ENCODE measurements at regions not wholly inside any gene's neighbourhood (a gene's known extent, or its start where the extent isn't known, plus 50 kb on each side); places are given as distances from the start of the nearest gene placed in this dataset.

DNA sequence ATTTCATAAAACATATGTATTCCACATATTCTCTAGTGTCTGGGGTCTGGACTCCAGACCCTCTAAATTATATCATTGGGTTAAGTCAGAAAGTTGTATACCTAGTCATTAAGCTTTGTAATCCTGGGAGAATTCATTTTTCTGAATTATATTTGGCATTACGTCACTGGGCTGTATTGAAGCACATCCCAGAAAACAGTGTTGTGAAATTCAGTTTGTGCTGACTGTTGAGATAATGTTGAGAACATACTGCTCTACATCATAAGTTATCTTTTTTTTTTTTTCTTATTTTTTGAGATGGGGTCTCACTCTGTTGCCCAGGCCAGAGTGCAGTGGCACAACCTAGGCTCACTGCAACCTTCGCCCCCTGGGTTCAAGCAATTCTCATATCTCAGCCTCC, 153.1 kb upstream of the STT3B start:
- TF ChIP-seq, protein P1, sequence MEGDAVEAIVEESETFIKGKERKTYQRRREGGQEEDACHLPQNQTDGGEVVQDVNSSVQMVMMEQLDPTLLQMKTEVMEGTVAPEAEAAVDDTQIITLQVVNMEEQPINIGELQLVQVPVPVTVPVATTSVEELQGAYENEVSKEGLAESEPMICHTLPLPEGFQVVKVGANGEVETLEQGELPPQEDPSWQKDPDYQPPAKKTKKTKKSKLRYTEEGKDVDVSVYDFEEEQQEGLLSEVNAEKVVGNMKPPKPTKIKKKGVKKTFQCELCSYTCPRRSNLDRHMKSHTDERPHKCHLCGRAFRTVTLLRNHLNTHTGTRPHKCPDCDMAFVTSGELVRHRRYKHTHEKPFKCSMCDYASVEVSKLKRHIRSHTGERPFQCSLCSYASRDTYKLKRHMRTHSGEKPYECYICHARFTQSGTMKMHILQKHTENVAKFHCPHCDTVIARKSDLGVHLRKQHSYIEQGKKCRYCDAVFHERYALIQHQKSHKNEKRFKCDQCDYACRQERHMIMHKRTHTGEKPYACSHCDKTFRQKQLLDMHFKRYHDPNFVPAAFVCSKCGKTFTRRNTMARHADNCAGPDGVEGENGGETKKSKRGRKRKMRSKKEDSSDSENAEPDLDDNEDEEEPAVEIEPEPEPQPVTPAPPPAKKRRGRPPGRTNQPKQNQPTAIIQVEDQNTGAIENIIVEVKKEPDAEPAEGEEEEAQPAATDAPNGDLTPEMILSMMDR (IDR thresholded peaks at IDR 0.05; ENCODE audit: low read depth, low read length) = no peak
- H3K4me3 ChIP-seq (ENCODE audit: low read depth, low read length) = no peak overlapping the region

DNA sequence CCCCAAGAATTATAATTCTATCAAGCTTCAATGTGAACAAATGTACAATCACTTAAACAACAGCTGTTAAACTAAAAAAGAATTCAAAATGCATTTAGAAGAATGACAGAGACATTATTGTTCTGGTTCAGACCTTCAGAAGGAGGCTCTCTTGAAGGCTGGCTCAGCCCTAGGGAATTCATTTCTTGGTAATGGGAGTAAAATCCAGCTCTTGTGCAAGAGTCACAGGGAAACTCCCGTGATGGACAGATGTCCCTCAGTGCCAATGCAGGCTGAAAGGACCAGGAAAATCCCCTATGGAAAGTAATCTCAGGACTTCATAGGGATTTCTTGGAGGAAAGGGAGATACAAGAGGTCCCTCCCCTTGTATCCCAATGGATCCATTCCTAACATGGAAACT, 149.9 kb upstream of the STT3B start:
- no peak overlapping the region for H3K4me3 ChIP-seq (ENCODE audit: low read depth, low read length)
- TF ChIP-seq, protein P1 (IDR thresholded peaks at IDR 0.05; ENCODE audit: low read depth, low read length) = no peak

DNA sequence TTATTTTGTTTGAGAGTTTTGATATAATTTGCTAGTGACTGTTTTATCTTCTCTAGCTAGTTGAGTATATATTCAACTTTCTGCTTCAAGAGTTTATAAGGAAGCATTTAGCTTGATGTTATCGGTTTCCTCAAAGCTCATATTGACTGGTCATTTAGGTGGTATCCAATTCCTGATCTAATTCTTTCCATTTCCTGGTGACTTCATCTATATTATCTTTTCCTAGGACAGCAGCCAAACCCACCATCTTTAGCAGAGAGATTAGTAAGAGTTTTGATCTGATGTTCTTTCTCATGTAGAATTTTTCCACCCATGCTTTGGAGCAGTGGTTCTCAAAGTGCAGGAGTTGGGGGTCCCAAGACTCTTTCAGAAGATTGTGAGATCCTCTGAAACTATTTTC, 148.6 kb upstream of the STT3B start:
- H3K4me3 ChIP-seq (ENCODE audit: low read depth, low read length) = no peak overlapping the region
- TF ChIP-seq, protein P1 (IDR thresholded peaks at IDR 0.05; ENCODE audit: low read depth, low read length) = no peak

DNA sequence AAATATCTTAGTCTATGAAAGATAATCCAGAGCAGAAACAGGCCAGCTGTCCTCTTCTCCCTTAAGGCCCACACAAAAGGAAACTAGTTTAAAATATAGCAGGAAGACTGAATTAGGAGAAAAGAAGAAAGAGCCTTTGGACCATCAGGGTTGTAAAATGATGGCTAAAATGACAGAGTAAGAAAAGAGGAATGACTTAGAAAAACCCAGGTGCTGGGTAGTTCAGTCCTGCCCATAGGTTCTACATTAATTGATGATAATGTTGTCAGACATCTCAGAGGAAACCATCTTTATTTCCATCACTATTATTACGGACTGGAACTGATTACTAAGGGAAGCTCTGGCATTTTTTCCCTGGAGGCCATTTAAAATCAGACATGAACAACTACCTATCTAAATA, 142.8 kb upstream of the STT3B start:
- no peak overlapping the region for H3K4me3 ChIP-seq (ENCODE audit: low read depth, low read length)
- TF ChIP-seq, protein P1 (IDR thresholded peaks at IDR 0.05; ENCODE audit: low read depth, low read length) = no peak

DNA sequence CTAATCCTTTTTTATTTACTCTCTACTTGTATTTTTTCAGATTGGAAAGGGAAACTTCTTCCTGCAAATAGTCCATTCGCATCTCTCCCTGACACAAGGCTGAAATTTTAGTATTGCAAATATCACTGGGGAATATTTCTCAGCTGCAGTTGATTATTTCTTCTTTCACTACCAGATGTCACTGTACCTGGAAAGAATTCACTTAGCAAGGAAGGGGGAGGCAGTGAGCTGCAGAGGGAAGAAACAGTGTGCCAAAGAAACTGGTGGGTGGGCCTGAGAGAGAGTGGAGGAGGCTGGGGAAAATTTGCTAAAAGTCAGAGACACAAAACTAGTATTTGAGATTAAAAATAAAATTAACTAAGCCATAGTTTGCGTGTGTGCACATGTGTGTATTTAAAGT, 142.3 kb upstream of the STT3B start:
- TF ChIP-seq, protein P1 (IDR thresholded peaks at IDR 0.05; ENCODE audit: low read depth, low read length) = no peak

DNA sequence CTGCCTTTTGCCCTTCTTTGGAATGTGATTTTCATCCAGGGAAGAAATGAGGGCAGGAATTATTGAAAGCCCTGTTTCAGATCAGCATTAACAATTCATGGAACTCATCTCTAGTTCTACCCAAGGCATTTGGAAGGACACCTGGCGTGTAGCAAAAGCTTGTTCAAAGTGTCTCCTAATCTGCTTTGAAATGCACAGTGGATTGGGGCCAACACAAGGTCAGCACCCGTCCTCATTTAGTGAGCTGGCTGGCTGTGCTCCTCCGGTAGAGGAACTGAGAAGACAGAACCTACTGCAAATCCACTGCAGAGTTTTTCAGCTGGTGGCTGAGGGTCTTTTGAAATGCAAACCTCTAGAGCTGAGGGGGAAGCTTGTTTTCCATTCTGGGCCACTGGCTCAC, 141.6 kb upstream of the STT3B start:
- TF ChIP-seq, protein P1 (IDR thresholded peaks at IDR 0.05; ENCODE audit: low read depth, low read length) = no peak
- H3K4me3 ChIP-seq (ENCODE audit: low read depth, low read length) = no peak overlapping the region

More for the DNA sequence above, 142.3 kb upstream of the STT3B start:
- H3K4me3 ChIP-seq (ENCODE audit: low read depth, low read length) = no peak overlapping the region

DNA sequence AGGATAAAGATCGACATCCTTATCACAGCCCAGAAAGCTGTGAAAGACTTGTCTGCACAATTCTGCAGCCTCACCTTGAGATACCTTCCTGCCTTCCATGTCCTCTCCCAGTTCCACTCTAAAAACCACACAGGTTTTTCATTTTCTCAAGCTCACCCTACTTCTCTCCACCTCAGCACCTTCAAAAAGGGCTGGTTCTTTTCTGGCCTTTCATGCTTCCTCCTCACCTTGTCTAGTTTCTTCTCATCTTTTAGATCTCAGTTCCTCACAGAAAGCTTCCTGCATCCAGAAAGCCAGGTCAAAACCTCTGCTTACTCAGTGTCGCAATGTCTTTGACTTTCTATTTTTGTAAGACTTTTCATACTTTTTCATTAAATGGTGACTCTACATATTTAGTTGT, 140.2 kb upstream of the STT3B start:
- TF ChIP-seq, protein P1 (IDR thresholded peaks at IDR 0.05; ENCODE audit: low read depth, low read length) = no peak
- H3K4me3 ChIP-seq (ENCODE audit: low read depth, low read length) = no peak overlapping the region

Data from WI38 (cell line).